ENCODE measurements at regions not wholly inside any gene's neighbourhood (a gene's known extent, or its start where the extent isn't known, plus 50 kb on each side); places are given as distances from the start of the nearest gene placed in this dataset.

DNA sequence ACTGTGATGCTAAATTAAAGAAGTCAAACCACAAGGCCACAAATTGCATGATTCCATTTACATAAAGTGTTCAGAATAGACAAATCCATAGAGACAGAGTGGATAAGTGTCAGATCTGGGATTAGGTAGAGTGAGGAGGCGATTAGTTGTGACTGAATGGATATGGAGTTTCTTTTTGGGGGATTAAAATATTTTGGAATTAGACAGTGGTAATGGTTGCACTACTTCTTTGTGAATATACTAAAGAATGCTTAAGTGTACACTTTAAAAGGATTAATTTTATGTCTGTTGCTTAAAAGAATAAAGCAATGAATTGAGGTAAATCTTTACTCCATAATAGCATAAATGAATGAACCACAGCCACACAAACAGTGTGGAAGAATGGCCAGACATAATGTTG is 175.5 kb upstream of the CADM2 start:
- TF ChIP-seq ZNF565 (CRISPR knock-in tag; conservative IDR thresholded peaks at IDR 0.05; ENCODE audit: low read depth) (no peak), RARB (CRISPR knock-in tag; IDR thresholded peaks at IDR 0.05) (no peak), ZNF70 (CRISPR knock-in tag; IDR thresholded peaks at IDR 0.05) (no peak), CSDC2 (CRISPR knock-in tag; IDR thresholded peaks at IDR 0.05) (no peak)
- TF ChIP-seq, protein P1, sequence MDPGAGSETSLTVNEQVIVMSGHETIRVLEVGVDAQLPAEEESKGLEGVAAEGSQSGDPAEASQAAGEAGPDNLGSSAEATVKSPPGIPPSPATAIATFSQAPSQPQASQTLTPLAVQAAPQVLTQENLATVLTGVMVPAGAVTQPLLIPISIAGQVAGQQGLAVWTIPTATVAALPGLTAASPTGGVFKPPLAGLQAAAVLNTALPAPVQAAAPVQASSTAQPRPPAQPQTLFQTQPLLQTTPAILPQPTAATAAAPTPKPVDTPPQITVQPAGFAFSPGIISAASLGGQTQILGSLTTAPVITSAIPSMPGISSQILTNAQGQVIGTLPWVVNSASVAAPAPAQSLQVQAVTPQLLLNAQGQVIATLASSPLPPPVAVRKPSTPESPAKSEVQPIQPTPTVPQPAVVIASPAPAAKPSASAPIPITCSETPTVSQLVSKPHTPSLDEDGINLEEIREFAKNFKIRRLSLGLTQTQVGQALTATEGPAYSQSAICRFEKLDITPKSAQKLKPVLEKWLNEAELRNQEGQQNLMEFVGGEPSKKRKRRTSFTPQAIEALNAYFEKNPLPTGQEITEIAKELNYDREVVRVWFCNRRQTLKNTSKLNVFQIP (CRISPR knock-in tag; IDR thresholded peaks at IDR 0.05; ENCODE audit: borderline replicate concordance, low read depth) = no peak
- TF ChIP-seq, protein P2, sequence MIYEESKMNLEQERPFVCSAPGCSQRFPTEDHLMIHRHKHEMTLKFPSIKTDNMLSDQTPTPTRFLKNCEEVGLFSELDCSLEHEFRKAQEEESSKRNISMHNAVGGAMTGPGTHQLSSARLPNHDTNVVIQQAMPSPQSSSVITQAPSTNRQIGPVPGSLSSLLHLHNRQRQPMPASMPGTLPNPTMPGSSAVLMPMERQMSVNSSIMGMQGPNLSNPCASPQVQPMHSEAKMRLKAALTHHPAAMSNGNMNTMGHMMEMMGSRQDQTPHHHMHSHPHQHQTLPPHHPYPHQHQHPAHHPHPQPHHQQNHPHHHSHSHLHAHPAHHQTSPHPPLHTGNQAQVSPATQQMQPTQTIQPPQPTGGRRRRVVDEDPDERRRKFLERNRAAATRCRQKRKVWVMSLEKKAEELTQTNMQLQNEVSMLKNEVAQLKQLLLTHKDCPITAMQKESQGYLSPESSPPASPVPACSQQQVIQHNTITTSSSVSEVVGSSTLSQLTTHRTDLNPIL (CRISPR knock-in tag; IDR thresholded peaks at IDR 0.05; ENCODE audit: low read depth) = no peak
- ATAC-seq = no peak

DNA sequence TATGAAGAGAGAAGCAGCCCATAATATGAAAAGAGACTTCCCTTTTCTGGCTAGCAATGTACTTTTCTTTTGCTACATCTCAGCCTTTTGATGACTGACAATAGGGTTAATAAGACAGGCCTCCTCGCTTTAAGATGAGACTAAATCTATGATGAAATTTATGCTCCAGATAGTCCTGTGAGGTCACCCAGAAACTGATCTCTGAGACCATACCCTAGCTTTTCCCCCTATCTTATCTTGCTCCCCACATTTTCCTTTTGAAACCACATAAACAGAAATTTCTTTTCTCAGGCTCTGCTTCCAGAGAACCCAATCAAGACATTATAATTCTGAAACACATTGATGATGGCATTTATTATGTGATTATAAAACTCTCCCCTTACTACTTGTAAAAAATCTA is 168.8 kb upstream of the CADM2 start:
- ATAC-seq = no peak

DNA sequence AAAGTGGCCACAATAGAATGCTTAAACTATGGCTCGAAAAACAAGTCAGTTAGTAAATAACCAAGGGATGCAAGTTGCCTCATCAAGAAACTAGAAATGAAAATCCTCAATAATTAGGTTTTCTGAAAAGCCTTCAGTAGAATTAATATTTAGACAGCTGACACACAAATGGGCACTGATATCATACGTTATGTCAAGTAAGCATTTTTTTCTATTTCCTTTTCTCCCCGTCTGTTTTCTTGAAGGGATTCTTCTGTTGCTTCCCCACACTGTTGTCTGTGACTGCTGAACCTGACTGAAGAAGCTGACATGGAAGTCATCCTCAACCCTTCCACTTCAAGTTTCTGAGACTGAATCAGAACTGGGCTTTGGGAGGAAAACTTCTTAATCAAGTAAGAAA is 151.8 kb upstream of the CADM2 start:
- no peak for ATAC-seq
- TF ChIP-seq PPARA (CRISPR knock-in tag; IDR thresholded peaks at IDR 0.05; ENCODE audit: borderline replicate concordance) = no peak
- TF ChIP-seq TOX (CRISPR knock-in tag; IDR thresholded peaks at IDR 0.05; ENCODE audit: borderline replicate concordance) = no peak
- TF ChIP-seq ZNF8 (CRISPR knock-in tag; IDR thresholded peaks at IDR 0.05) = no peak
- no peak for TF ChIP-seq ARNTL (CRISPR knock-in tag; IDR thresholded peaks at IDR 0.05; ENCODE audit: borderline replicate concordance, low read depth)
- no peak for TF ChIP-seq SNAI2 (CRISPR knock-in tag; IDR thresholded peaks at IDR 0.05)
- TF ChIP-seq, protein P3, sequence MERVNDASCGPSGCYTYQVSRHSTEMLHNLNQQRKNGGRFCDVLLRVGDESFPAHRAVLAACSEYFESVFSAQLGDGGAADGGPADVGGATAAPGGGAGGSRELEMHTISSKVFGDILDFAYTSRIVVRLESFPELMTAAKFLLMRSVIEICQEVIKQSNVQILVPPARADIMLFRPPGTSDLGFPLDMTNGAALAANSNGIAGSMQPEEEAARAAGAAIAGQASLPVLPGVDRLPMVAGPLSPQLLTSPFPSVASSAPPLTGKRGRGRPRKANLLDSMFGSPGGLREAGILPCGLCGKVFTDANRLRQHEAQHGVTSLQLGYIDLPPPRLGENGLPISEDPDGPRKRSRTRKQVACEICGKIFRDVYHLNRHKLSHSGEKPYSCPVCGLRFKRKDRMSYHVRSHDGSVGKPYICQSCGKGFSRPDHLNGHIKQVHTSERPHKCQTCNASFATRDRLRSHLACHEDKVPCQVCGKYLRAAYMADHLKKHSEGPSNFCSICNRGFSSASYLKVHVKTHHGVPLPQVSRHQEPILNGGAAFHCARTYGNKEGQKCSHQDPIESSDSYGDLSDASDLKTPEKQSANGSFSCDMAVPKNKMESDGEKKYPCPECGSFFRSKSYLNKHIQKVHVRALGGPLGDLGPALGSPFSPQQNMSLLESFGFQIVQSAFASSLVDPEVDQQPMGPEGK (CRISPR knock-in tag; IDR thresholded peaks at IDR 0.05; ENCODE audit: borderline replicate concordance) = no peak
- no peak for TF ChIP-seq TCF4 (CRISPR knock-in tag; IDR thresholded peaks at IDR 0.05; ENCODE audit: borderline replicate concordance)
- TF ChIP-seq, protein P2 (CRISPR knock-in tag; IDR thresholded peaks at IDR 0.05; ENCODE audit: low read depth) = no peak
- TF ChIP-seq ZC3H10 (CRISPR knock-in tag; IDR thresholded peaks at IDR 0.05) = no peak
- no peak for TF ChIP-seq GLIS3 (CRISPR knock-in tag; IDR thresholded peaks at IDR 0.05)
- TF ChIP-seq CSDC2 (CRISPR knock-in tag; IDR thresholded peaks at IDR 0.05) = no peak
- no peak for TF ChIP-seq ISL1 (CRISPR knock-in tag; IDR thresholded peaks at IDR 0.05)
- TF ChIP-seq ZNF565 (CRISPR knock-in tag; conservative IDR thresholded peaks at IDR 0.05; ENCODE audit: low read depth) = no peak

More for the DNA sequence above, 168.8 kb upstream of the CADM2 start:
- no peak for TF ChIP-seq ARNTL (CRISPR knock-in tag; IDR thresholded peaks at IDR 0.05; ENCODE audit: borderline replicate concordance, low read depth)
- no peak for TF ChIP-seq ZFP3 (CRISPR knock-in tag; IDR thresholded peaks at IDR 0.05)
- no peak for TF ChIP-seq GLIS3 (CRISPR knock-in tag; IDR thresholded peaks at IDR 0.05)
- no peak for TF ChIP-seq ZNF70 (CRISPR knock-in tag; IDR thresholded peaks at IDR 0.05)
- TF ChIP-seq ZNF565 (CRISPR knock-in tag; conservative IDR thresholded peaks at IDR 0.05; ENCODE audit: low read depth) = no peak
- TF ChIP-seq CSDC2 (CRISPR knock-in tag; IDR thresholded peaks at IDR 0.05) = no peak
- no peak for TF ChIP-seq ZFP30 (CRISPR knock-in tag; IDR thresholded peaks at IDR 0.05)
- TF ChIP-seq, protein P4, sequence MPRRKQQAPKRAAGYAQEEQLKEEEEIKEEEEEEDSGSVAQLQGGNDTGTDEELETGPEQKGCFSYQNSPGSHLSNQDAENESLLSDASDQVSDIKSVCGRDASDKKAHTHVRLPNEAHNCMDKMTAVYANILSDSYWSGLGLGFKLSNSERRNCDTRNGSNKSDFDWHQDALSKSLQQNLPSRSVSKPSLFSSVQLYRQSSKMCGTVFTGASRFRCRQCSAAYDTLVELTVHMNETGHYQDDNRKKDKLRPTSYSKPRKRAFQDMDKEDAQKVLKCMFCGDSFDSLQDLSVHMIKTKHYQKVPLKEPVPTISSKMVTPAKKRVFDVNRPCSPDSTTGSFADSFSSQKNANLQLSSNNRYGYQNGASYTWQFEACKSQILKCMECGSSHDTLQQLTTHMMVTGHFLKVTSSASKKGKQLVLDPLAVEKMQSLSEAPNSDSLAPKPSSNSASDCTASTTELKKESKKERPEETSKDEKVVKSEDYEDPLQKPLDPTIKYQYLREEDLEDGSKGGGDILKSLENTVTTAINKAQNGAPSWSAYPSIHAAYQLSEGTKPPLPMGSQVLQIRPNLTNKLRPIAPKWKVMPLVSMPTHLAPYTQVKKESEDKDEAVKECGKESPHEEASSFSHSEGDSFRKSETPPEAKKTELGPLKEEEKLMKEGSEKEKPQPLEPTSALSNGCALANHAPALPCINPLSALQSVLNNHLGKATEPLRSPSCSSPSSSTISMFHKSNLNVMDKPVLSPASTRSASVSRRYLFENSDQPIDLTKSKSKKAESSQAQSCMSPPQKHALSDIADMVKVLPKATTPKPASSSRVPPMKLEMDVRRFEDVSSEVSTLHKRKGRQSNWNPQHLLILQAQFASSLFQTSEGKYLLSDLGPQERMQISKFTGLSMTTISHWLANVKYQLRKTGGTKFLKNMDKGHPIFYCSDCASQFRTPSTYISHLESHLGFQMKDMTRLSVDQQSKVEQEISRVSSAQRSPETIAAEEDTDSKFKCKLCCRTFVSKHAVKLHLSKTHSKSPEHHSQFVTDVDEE (CRISPR knock-in tag; IDR thresholded peaks at IDR 0.05) = no peak
- TF ChIP-seq, protein P3 (CRISPR knock-in tag; IDR thresholded peaks at IDR 0.05; ENCODE audit: borderline replicate concordance) = no peak
- no peak for TF ChIP-seq ZNF8 (CRISPR knock-in tag; IDR thresholded peaks at IDR 0.05)
- no peak for TF ChIP-seq PPARA (CRISPR knock-in tag; IDR thresholded peaks at IDR 0.05; ENCODE audit: borderline replicate concordance)
- no peak for TF ChIP-seq ESRRG (CRISPR knock-in tag; IDR thresholded peaks at IDR 0.05)
- no peak for TF ChIP-seq TOX (CRISPR knock-in tag; IDR thresholded peaks at IDR 0.05; ENCODE audit: borderline replicate concordance)
- TF ChIP-seq RARB (CRISPR knock-in tag; IDR thresholded peaks at IDR 0.05) = no peak
- no peak for TF ChIP-seq SNAI2 (CRISPR knock-in tag; IDR thresholded peaks at IDR 0.05)
- TF ChIP-seq, protein P5, sequence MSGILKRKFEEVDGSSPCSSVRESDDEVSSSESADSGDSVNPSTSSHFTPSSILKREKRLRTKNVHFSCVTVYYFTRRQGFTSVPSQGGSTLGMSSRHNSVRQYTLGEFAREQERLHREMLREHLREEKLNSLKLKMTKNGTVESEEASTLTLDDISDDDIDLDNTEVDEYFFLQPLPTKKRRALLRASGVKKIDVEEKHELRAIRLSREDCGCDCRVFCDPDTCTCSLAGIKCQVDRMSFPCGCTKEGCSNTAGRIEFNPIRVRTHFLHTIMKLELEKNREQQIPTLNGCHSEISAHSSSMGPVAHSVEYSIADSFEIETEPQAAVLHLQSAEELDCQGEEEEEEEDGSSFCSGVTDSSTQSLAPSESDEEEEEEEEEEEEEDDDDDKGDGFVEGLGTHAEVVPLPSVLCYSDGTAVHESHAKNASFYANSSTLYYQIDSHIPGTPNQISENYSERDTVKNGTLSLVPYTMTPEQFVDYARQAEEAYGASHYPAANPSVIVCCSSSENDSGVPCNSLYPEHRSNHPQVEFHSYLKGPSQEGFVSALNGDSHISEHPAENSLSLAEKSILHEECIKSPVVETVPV (CRISPR knock-in tag; IDR thresholded peaks at IDR 0.05) = no peak
- TF ChIP-seq ISL1 (CRISPR knock-in tag; IDR thresholded peaks at IDR 0.05) = no peak
